GM21723 (cell line): ENCODE measurements at regions not wholly inside any gene's neighbourhood (a gene's known extent, or its start where the extent isn't known, plus 50 kb on each side); places are given as distances from the start of the nearest gene placed in this dataset.
"Not testable (repeated sequence)": the region's sequence is repeated elsewhere in the genome, so short reads cannot be mapped to it uniquely, and the experiment has no call there.

Source experiments
- ATAC-seq: cut with Tn5 transposase; IDR thresholded peaks from one replicate; pipeline ENCODE4 v1.9.1; 2021; ENCODE audit warnings: mild to moderate bottlenecking, moderate library complexity; ENCODE audit not compliant: unreplicated experiment

DNA sequence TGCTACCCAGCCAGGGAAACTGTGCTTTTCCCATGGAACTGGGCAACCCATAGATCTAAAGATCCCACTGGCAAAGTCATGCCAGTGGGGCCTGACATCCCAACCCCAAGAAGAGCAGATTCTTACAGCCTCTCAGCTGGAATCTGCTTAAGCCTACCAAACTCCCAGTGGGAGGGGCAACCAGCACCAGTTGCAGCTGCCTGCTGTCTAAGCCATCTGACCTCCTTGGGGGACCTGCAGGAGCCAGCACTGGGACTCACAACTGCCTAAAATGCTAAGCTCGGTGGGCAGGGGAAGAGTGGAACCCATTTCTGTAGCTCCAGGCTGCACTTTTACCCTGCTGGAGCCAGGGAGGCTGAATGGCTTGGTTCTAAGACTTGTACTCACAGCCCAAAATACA, 770.7 kb upstream of the SLC8A1 start:
- ATAC-seq: no peak

DNA sequence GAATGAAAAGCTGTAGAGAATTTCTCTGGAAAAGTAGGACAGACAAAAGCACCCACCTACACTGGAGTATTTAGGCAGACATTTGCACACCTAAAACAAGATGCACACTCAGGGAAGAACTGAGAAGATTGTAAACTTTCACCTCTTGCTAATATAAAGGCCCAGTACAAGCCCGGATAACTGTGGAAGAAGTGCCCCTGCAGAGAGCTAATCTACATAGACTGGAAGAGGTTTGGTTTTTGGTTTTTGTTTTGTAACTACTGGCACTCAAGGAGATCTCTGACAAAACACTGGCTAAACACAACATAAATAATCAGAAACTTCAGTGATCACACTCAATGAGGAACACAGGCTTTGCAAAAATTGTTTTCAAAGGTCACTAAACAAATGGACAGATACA, 782.2 kb upstream of the SLC8A1 start:
- no peak for ATAC-seq

DNA sequence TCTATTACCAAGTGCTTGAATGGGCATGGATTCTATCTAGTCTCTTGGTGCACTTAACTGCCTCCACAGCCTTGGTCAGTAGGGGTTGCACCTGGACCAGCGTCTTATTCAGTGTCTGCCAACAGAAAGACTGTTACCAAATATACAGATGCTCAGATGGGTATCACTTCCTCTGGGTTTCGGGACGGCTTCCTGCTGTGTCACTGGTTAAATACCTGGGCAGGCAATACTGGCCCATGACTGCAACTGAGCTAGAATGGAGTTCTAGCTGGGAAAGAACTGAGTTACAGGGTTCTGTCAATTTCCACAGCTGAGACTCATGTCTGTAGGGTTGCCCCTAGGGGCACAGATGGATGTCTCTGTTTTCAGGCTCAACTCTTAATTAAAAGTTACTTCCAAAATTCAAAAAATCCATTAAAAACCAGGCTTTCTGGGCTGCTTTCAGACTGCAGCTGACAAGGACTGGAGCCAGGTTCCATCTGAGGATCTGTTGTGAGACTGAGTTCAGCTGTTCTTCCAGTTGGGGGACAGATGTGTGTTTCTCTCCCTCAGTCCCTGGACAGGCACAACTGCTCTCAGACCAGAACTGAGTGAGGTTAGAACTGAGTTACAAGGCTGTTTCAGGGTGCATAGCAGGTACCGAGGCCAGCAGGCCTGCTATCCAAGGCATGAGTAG, 789.6 kb upstream of the SLC8A1 start:
- ATAC-seq: peak; percentile 80

DNA sequence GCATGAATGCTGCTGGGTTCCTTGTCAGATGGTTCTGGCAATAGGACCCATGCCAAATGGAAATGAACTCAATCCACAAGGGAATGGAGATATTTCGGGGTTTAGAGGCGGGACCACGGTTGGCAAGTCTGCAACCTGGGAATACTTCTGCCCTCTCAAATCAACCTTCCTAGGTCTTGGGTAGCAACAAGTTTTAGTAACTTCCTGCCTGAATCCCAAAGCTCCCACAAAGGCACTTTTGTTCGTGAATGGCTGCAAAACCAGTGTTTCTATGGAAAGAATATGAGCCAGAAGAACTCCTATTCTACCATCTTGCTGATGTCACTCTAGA, 790.1 kb upstream of the SLC8A1 start:
- ATAC-seq: no peak

DNA sequence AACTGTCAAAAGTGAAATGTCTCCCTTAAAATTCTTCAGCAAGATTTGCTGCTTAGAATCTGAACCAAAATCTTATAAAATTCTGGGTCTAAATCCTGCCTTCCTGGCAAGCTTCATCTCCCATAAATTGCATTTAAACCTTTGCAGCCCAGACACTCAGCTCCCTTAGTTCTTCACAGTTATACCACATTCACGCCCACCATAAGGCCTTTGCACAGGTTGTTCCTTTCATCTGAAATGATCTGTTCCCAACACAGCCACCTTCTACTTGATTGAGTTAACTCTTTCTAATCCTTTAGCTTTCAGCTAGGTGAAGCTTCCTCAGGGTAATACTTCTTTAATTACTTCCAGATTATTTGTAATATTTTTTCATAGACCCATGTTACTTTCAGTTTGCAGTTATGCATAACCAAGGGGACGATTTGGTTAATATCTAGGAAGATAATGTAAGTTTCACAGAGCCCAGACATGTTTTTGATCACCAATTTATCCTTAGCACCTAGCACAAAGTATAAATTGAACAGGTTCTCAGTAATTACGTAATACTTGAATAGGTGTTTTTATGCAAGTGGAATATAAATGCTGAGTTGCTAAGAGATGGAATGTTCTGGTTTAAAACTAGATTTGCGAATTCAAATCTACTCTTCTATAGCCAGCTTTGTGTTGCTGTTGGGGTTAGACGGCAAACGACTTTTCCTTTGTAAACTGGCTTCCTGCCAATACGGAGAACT, 779.7 kb upstream of the PKDCC start:
- no peak for ATAC-seq

DNA sequence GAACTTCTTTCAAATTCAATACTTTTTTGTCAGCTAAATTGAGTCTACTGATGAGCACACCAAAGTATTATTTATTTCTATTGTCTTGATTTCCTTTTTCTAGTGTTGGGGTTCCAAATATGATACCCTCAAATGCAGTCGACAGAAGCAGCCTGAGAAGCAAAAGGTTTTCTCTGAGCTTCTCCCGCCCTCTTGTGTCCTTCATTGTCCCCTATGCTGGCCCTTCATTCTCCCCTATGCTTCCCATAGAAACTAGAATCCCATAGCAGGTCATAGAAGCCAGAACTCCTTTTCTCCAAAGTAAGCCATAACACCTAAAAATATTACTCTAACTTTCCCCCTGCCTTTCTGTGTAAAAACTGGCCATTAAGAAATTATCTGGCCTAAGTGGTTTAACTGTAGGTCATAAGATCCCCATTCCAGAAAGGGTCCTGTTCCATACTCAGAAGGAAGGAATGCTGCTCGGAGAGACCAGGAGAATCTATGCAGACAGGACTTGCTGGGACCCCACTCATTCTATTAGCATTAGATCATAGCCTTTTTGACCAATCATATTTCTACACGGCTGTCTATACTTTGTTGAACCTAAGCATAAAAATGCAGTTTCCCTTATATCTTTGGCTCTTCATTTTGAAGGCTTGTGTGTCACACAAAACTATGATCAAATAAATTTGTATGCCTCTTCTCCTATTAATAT, 764.6 kb upstream of the PKDCC start:
- ATAC-seq: no peak

DNA sequence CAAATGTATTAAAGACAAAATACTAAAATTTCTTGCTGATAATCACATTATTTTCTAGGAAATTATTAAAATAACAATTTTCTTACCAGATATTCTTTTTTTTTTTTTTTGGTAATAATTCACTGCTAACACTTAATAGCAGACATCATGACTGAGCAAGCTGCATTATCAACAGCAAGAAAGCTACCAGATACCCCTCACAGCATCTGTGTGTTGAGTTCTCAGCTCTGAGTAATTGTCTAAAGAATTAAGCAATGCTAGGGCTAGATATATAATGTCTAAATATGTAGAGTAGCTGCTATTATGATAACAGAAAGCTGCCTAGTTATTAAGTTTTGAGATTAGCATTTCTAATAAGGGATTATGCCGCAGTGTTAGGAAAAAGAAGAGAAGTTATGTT, 754.3 kb upstream of the PKDCC start:
- ATAC-seq: no peak

DNA sequence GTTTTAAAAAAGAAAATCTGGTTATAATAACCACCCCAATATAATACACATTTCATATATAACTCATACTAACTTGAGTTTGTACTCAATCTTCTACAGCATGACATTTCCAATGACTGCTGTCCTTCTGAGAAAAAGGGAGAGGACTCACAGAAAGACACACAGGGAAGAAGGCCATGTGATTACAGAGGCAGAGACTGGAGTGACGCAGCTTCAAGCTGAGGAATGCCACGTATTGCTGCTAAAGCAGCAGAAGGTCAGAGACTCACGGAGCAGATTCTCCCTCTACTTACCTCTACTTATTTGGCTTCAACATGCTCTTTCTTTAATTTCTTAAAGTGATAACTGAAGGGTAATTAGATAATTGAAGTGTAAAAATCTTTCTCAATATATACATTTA, 753.5 kb upstream of the PKDCC start:
- no peak for ATAC-seq

DNA sequence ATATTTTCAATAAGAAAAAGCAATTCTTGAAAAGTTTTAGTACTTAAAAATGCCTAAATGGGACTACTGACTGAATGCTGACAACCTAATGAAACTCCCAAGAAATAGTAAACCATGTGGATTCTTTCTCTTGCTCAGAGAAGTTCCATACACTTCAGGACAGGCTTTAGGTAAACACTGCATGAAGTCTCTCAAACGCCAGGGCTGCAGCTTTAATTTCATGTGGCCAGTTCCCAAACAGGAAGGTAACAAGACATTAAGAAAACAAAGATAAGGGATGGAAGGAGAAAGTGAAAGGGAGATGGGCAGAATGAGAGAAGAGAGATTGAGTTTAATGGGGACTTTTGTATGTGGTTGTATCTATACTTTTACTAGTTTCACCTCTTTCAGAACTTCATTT, 734.7 kb upstream of the PKDCC start:
- no peak for ATAC-seq

DNA sequence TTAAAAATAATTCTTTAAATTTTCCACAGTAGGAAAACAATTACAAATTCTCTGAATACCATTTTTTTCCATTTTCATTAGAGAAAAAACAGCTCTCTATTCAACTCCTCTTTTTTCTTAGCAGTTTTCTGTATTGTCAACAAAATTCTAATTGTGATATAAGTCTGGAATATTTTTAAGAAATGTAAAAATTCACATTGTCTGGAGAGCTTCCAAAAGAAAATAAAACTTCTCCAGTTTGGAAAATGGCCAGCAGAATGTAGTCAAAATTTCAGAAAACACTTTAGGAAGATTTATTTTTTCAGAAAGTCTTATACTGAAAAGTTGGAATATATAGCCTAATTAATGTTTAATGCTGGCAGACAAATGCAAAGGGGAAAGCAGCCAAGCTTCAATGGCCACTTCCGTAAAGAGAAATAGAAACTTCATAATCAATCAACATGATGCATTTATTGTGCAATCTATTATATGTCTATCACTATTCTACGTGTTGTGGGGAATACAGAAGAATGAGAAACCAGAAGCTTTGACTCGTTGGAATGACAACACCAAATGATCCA, 733.2 kb upstream of the PKDCC start:
- ATAC-seq: no peak

DNA sequence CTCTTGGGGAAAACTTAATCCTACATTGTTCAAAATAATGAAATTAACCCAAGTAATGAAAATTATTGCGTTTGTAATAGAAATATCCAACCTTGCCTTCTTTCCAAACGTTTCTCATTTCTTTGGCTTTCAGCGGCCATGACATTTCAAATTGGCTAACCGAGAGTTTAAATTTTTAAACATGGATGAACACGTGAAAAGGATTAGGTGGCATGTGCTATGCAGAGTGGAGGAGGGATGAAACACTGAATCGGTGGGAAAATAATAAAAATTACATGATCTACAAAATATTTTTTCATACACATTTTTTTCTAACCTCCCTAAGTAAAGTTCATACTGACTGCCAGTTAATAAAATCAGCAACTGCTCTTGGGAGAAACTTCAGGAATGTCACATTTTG, 728.4 kb upstream of the PKDCC start:
- no peak for ATAC-seq

DNA sequence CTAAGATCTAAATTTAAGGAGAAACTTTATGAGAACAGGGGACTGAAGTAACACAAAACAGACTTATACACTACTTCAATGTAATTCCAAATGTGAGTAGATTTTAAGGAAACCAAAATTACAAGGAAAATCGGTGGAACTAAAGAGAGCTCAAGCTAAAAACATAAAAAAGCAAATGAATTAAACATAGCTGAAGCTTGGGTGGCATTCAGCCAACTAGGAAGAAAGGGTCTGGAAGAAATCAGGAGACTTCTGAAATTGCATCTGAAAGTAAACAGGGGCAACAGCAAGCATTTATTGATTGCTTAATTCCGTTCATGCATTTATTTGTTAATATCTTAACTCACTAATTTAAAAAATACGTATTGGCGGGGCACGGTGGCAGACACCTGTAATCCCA, 727.3 kb upstream of the PKDCC start:
- ATAC-seq: no peak

DNA sequence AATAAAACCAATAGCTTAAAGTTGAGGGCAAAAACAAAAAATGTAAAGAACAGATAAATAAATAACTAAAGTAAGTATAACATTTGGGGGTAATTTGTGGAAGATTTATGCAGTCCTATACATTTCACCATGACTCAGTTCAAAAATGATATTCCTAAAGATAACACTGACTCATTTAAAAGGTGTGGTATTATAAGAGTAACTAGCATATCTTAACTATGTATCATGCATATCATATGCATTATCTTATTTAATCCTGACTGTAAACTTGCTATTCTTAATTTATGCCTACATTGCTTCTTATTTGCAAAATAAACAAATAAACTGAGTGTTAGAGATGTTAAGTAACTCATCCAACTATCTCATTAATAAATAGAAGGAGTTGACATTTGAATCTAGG, 726.5 kb upstream of the PKDCC start:
- ATAC-seq: no peak

DNA sequence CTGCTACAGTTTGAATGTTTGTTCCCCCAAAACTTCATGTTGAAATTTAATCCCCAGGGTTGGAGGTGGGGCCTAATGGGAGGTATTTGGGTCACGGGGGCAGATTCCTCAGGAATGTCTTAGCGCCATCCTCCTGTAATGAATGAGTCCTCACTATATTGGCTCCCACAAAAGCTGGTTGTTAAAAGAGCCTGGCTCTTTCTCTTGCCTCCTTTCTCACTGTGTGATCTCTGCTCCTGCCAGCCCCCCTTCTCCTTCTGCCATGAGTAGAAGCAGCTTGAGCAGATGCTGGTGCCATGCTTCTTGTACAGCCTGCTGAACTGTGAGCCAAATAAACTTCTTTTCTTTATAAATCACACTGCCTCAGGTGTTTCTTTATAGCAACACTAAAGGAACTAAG, 721.0 kb upstream of the PKDCC start:
- ATAC-seq: no peak

DNA sequence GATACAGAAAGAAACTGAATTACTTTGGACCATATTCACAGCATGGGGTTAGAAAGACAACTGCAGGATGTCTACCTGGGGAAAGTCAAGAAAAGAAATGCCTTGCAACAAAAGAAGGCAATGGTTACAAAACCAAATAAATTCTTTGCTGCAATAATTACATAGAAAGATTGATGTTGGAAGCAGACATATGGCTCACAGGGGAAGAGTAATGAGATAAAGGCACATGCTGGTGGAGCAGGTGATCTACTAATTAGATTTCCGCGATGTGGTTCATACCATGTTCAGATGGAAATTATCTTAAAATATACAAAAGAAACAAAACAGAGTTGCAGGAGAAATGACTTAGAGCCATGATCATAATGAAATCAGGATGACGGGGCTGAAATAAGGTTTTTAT, 718.8 kb upstream of the PKDCC start:
- no peak for ATAC-seq

DNA sequence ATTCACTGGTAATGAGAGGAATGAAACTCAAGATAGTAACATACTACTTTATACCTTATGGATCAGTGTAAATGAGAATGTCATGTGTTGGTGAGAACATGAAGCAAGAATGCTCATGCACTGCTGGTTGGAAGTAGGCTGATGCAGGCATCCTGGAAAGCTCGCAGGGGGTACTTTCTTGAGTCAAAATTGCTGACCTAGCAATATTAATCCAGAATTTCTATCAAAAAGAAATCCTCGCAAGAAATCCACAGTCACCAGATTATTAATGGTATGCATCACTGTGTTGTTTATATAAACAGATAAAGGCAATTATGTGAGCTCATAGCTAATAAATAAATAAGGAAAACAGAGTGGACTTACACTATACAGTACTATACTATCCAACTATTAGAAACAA, 713.7 kb upstream of the PKDCC start:
- no peak for ATAC-seq

DNA sequence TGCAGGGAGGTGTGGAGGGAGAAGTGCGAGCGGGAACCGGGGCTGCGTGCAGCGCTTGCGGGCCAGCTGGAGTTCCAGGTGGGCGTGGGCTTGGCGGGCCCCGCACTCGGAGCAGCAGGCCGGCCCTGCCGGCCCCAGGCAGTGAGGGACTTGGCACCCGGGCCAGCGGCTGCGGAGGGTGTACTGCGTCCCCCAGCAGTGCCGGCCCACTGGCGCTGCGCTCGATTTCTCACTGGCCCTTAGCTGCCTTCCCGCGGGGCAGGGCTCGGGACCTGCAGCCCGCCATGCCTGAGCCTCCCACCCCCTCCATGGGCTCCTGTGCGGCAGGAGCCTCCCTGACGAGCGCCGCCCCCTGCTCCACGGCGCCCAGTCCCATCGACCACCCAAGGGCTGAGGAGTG, 712.2 kb upstream of the PKDCC start:
- ATAC-seq: not testable (repeated sequence)

DNA sequence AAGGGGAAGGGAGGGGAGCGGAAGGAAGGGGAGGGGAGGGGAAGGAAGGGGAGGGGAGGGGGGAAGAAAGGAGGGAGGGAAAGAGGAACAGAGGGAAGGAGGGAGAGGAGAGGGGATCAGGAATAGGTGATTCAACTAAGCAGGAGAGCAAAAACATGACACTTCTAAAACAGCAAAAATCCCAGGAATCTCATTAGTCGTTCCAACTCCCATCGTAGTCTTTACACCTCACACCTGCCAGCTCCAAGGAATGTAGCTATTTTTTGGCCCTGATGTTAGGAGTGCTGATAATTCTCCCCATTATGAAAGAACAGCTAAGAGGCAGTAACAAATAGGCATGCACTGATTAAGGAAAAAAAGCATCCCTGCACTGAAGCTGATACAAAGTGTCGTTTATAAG, 709.9 kb upstream of the PKDCC start:
- no peak for ATAC-seq

DNA sequence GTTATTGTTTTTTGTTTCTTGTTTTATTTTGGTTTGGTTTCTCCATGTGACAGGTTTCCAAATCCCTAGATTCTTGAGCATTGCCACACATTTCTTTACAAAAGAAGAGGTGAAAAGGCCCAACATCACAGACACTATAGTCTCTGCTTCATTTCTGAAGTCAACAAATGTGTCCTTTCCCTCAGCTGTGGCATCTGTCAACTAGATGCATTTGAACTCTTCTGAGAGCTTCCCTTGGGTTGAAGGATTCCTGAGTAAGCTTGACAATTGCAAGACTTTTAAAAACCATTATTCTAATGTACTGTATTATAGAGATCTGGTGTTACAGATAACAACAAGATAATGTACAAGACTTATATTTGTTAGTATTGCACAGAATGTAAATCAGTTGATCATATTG, 703.3 kb upstream of the PKDCC start:
- ATAC-seq: no peak

DNA sequence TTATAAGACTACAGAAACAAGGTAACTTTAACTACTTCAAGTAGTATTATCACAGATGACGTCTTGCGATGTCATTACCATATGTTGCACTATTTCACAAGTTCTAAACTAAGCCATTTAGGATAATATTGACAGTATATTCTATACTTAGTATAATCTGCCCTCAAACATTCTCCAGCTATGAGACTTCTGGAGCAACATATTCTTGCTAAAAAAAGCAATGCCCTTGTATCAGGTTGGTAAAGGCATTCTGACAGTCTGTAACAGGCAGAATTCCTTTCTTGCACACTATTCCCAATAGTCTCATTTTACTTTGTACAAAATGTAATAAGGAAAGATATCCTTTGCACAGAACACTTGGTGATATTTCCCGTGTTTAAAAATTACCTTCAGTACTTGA, 694.8 kb upstream of the PKDCC start:
- ATAC-seq: no peak

DNA sequence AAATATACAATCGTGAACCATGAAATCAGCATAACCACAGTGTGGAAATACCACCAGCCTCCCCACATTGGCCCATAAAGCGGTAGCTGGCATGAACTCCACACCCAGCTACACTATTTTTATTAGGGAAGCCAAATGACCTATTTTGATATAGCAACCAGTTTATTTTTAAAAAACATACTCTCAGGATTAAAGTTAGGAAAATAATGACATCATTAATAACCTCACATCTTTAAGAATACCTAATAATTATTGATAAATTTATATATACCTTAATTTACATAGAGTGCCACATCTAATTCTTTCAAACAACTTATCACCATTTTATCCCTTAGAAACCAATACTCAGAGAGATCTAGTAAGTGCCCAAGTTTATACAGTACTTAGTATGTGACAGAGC, 692.0 kb upstream of the PKDCC start:
- ATAC-seq: no peak

DNA sequence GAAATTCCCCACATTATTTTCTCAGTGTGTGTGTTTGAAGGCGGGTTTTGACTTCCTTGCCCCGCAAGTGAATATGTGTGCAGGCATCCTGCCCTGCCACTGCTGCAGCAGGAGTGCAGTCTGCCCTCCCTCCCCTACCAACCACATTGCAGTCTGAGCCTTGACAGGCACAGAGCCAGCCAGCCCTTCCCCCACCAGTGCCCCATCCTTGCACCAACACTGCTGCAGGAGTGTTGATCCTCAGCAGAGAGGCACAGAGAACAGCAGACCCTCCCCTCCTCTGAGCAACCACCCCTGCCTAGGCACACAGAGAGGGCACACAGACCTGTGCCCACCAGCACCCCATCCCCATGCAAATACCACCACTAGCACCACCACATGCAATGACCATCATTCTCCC, 683.0 kb upstream of the PKDCC start:
- no peak for ATAC-seq
